ENCODE measurements at regions not wholly inside any gene's neighbourhood (a gene's known extent, or its start where the extent isn't known, plus 50 kb on each side); places are given as distances from the start of the nearest gene placed in this dataset.

- Histone ChIP-seq H3K4me2 (no peak overlapping the region), H3K36me3 (no peaks in the 10 kb centered on the region), H3K4me1 (peaks cover 5 to 10% (median 6%) of the 10 kb centered on the region in 10 experiments), H3K27ac (no peak overlapping the region), H3K9me3 (replicated peaks in 1 of 11) (no peaks in the 10 kb centered on the region; a peak in 1 of 22 replicates), H4K20me1 (peaks cover 0 to 5% (median 0%) of the 10 kb centered on the region in 11 experiments; a peak in 1 of 22 replicates), H3K4me3 (no peak overlapping the region), H3K27me3 (no peaks in the 10 kb centered on the region), H3K9ac (no peak overlapping the region)
- no peak for TF ChIP-seq Cebpa-rat (IDR thresholded peaks at IDR 0.05)
These were observed 559.1 kb downstream of the MN1 start for GRCh38 chr22:27242474-27242873.

GRCh38 chr22:27242917-27243589 lies 558.5 kb downstream of the MN1 start:
- H3K4me2 ChIP-seq: no peak overlapping the region
- H3K4me1 ChIP-seq: peaks cover 10 to 15% (median 11%) of the 10 kb centered on the region in 10 experiments
- H3K9me3 ChIP-seq (replicated peaks in 1 of 11): no peaks in the 10 kb centered on the region; a peak in 1 of 22 replicates
- H3K4me3 ChIP-seq: no peak overlapping the region
- H3K36me3 ChIP-seq: no peaks in the 10 kb centered on the region
- TF ChIP-seq Cebpa-rat (IDR thresholded peaks at IDR 0.05): no peak
- no peak overlapping the region for H3K27ac ChIP-seq
- no peaks in the 10 kb centered on the region for H3K27me3 ChIP-seq
- peaks cover 0 to 5% (median 0%) of the 10 kb centered on the region in 11 experiments; a peak in 1 of 22 replicates for H4K20me1 ChIP-seq
- H3K9ac ChIP-seq: no peak overlapping the region

GRCh38 chr22:27244328-27244727 lies 557.2 kb downstream of the MN1 start:
- peaks cover 10 to 13% (median 11%) of the 10 kb centered on the region in 10 experiments for H3K4me1 ChIP-seq
- no peaks in the 10 kb centered on the region for H3K27me3 ChIP-seq
- no peak overlapping the region for H3K9ac ChIP-seq
- H3K4me3 ChIP-seq: no peak overlapping the region
- H4K20me1 ChIP-seq: peaks cover 0 to 5% (median 0%) of the 10 kb centered on the region in 11 experiments; a peak in 1 of 22 replicates
- no peaks in the 10 kb centered on the region; a peak in 1 of 22 replicates for H3K9me3 ChIP-seq (replicated peaks in 1 of 11)
- no peaks in the 10 kb centered on the region for H3K36me3 ChIP-seq
- peak in 10 of 11 experiments; percentile 12 to 93 (median 54); a peak in 12 of 22 replicates for TF ChIP-seq Cebpa-rat (IDR thresholded peaks at IDR 0.05)
- H3K4me2 ChIP-seq: no peak overlapping the region
- no peak overlapping the region for H3K27ac ChIP-seq

GRCh38 chr22:27245056-27245455 lies 556.5 kb downstream of the MN1 start:
- Histone ChIP-seq H3K36me3 (no peaks in the 10 kb centered on the region), H3K4me3 (no peak overlapping the region)

DNA sequence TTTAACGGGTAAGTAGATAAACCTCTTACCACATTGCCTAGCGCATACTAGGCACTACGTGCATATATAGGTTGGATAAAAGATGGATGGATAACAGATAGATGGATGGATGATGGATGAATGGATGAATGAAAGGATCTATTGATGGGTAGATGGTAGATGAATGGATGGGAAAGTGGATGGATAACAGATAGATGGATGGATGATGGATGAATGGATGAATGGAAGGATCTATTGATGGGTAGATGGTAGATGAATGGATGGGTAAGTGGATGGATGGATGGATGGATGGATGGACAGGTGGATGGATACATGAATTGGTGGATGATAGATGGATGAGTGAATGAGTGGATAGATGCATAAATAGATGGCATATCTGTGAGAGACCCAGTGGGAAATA lies 555.0 kb downstream of the MN1 start:
- Histone ChIP-seq H3K9ac (no peak overlapping the region), H3K4me1 (peaks cover 10 to 13% (median 11%) of the 10 kb centered on the region in 10 experiments), H3K4me3 (no peak overlapping the region), H3K27me3 (no peaks in the 10 kb centered on the region), H4K20me1 (peaks cover 0 to 5% (median 0%) of the 10 kb centered on the region in 11 experiments; a peak in 1 of 22 replicates), H3K36me3 (no peaks in the 10 kb centered on the region), H3K4me2 (peak overlapping the region in 2 of 11 experiments; percentile 46 to 65; a peak in 3 of 22 replicates), H3K27ac (no peak overlapping the region), H3K9me3 (replicated peaks in 1 of 11) (no peaks in the 10 kb centered on the region; a peak in 2 of 22 replicates)
- no peak for TF ChIP-seq Cebpa-rat (IDR thresholded peaks at IDR 0.05)

More at GRCh38 chr22:27245056-27245455, 556.5 kb downstream of the MN1 start:
- Histone ChIP-seq H3K27ac (no peak overlapping the region), H4K20me1 (peaks cover 0 to 5% (median 0%) of the 10 kb centered on the region in 11 experiments; a peak in 1 of 22 replicates), H3K27me3 (no peaks in the 10 kb centered on the region), H3K4me1 (peaks cover 10 to 13% (median 11%) of the 10 kb centered on the region in 10 experiments), H3K4me2 (no peak overlapping the region), H3K9ac (no peak overlapping the region), H3K9me3 (replicated peaks in 1 of 11) (no peaks in the 10 kb centered on the region; a peak in 1 of 22 replicates)
- TF ChIP-seq Cebpa-rat (IDR thresholded peaks at IDR 0.05): no peak

GRCh38 chr22:27247701-27248434 lies 553.7 kb downstream of the MN1 start:
- no peak overlapping the region for H3K4me3 ChIP-seq
- no peaks in the 10 kb centered on the region for H3K36me3 ChIP-seq
- peaks cover 10 to 24% (median 18%) of the 10 kb centered on the region in 10 experiments for H3K4me1 ChIP-seq
- H3K9me3 ChIP-seq (replicated peaks in 1 of 11): peaks cover 0 to 8% (median 0%) of the 10 kb centered on the region in 11 experiments; a peak in 6 of 22 replicates
- no peak overlapping the region for H3K27ac ChIP-seq
- no peaks in the 10 kb centered on the region for H4K20me1 ChIP-seq
- TF ChIP-seq Cebpa-rat (IDR thresholded peaks at IDR 0.05): no peak
- H3K9ac ChIP-seq: no peak overlapping the region
- peak overlapping the region; percentile 42 to 66 (median 57) for H3K4me2 ChIP-seq
- no peaks in the 10 kb centered on the region for H3K27me3 ChIP-seq

- H3K27me3 ChIP-seq: no peaks in the 10 kb centered on the region
- H3K4me1 ChIP-seq: peaks cover 10 to 31% (median 18%) of the 10 kb centered on the region in 10 experiments
- H3K9ac ChIP-seq: no peak overlapping the region
- peaks cover 0 to 3% (median 0%) of the 10 kb centered on the region in 11 experiments; a peak in 1 of 22 replicates for H3K36me3 ChIP-seq
- H3K27ac ChIP-seq: no peak overlapping the region
- no peaks in the 10 kb centered on the region for H4K20me1 ChIP-seq
- no peak overlapping the region for H3K4me2 ChIP-seq
- TF ChIP-seq Cebpa-rat (IDR thresholded peaks at IDR 0.05): no peak
- no peak overlapping the region for H3K4me3 ChIP-seq
- H3K9me3 ChIP-seq (replicated peaks in 1 of 11): peaks cover 9 to 31% (median 15%) of the 10 kb centered on the region in 11 experiments
These were observed 551.1 kb downstream of the MN1 start for GRCh38 chr22:27250418-27250817.

DNA sequence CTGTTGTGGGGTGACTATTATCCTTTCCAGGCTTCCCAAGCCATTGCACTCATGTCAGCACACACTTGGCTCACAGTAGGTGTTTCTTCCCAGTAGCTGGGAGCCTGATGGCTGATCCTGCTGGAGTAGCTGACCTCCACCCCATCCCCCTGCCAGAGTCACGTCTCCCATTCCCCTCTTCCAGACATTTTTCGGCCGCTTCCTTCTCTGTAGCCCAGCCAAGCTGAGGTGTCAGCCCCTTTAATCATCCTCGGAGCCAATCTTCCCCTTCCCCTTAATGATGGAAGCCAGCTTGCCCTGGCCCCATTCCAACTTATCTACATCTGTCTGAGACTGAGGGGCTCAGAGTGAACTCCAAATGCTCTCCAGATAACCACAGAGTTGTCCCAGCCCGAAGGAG lies 550.7 kb downstream of the MN1 start:
- Histone ChIP-seq H3K36me3 (peaks cover 0 to 4% (median 0%) of the 10 kb centered on the region in 11 experiments; a peak in 1 of 22 replicates), H3K27ac (no peak overlapping the region), H3K27me3 (no peaks in the 10 kb centered on the region), H4K20me1 (no peaks in the 10 kb centered on the region), H3K4me3 (no peak overlapping the region), H3K9me3 (replicated peaks in 1 of 11) (peaks cover 14 to 36% (median 20%) of the 10 kb centered on the region in 11 experiments), H3K9ac (no peak overlapping the region), H3K4me2 (no peak overlapping the region), H3K4me1 (peaks cover 10 to 31% (median 18%) of the 10 kb centered on the region in 10 experiments)
- TF ChIP-seq Cebpa-rat (IDR thresholded peaks at IDR 0.05): no peak

DNA sequence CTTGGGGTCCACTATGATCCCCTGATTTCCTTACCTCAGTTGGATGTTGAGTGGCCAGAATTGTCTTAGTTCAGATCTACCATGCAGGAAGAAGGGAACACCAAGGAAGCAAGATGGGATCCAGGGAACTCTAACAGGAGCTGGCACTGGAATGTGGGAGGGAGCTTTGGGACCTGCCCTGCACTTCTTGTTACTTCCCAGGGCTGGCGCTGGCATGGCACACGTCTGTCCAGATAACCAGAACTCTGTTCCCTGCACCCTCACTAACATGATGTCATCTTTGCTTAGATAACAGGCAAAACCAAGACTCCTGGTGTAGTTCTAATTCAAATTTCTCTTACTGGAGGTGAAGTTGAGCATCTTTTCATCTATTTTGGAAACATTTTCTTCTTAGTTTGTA lies 550.0 kb downstream of the MN1 start:
- no peak for TF ChIP-seq Cebpa-rat (IDR thresholded peaks at IDR 0.05)
- Histone ChIP-seq H3K9ac (no peak overlapping the region), H3K27ac (no peak overlapping the region), H3K27me3 (no peaks in the 10 kb centered on the region), H3K4me1 (peaks cover 10 to 31% (median 18%) of the 10 kb centered on the region in 10 experiments), H4K20me1 (no peaks in the 10 kb centered on the region), H3K4me3 (no peak overlapping the region), H3K9me3 (replicated peaks in 1 of 11) (peaks cover 20 to 43% (median 26%) of the 10 kb centered on the region in 11 experiments), H3K36me3 (peaks cover 0 to 4% (median 0%) of the 10 kb centered on the region in 11 experiments; a peak in 1 of 22 replicates), H3K4me2 (no peak overlapping the region)

Measured in BLaER1 treated with 17β-estradiol and CSF1 and Interleukin-3, amounts not matched to agents 10 nM and 100 nM (cell line).